Limb (tissue), 2 donors: ENCODE measurements at regions not wholly inside any gene's neighbourhood (a gene's known extent, or its start where the extent isn't known, plus 50 kb on each side); places are given as distances from the start of the nearest gene placed in this dataset.

ENCODE experiments used
- DNase-seq, 2 donors: peaks; one replicate each; pipeline ENCODE4 v3.0.0-alpha.2; 2016; ENCODE audit errors: extremely low spot score in 2 of 2

GRCh38 chr2:138175066-138175465 is 210.8 kb downstream of the HNMT start:
- DNase-seq = no peak

- DNase-seq = no peak
Observed at GRCh38 chr2:138176862-138177439, 212.7 kb downstream of the HNMT start.

DNA sequence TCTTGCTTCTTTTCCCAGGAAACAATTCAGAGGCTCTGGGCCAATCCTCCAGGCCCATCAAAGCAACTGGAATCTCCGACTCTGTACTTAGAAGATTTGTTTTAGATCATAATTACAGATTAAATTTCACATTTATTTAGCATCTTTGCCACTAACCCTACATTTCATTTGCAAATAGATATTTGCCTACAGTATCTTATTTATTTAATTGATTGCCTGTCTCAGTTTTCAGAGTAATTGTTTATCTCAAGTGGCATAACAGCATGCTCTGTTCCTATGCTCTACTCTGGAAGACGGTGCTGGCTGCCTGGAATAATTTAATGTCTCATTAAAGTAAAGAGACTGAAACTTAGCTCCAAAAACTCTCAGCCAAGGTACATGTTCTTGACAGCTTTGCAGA is 213.4 kb downstream of the HNMT start:
- no peak for DNase-seq

- DNase-seq = no peak
Observed at GRCh38 chr2:138180692-138181386, 216.6 kb downstream of the HNMT start.

- peak in 1 of 2 donors; percentile 6 for DNase-seq
Observed at GRCh38 chr2:138182250-138182936, 218.1 kb downstream of the HNMT start.

DNA sequence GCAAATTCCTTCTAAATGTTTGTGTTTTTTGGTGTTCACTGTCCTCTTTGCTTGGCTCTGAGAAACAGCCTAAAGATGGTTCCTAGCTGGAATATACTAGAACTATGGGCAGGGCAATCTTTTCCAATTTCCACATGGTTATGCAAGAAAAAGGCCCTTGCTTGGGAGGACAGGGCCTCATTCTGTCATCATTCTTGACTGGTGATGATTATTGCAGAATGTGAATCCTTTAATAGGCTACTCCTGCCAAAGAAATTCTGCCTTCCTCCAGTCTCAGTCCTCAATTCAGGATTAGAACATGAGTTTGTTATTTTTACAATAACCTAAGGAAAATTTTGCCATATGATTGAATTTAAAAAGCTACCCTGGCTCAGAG is 218.7 kb downstream of the HNMT start:
- peak in 1 of 2 donors; percentile 21 for DNase-seq

DNA sequence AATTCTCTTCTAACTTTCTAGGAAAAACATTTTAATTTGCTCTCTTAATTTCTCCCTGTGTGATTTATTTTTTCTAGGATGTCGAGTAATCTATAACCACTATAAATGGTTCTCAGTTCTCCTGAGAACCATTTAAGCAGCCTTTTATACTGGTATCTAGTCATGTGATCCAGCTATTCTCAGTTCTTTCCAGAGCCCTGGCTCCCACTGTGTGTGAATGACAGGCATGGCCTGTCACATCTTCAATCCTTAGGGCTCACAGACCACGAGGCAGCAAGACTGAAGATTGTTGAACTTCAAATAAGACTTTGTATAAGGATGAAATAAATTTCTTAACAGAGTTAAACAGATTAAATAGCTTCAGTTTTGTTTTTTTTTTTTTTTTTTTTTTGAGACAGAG is 219.4 kb downstream of the HNMT start:
- DNase-seq = no peak

GRCh38 chr2:138184428-138184827 is 220.2 kb downstream of the HNMT start:
- no peak for DNase-seq

DNA sequence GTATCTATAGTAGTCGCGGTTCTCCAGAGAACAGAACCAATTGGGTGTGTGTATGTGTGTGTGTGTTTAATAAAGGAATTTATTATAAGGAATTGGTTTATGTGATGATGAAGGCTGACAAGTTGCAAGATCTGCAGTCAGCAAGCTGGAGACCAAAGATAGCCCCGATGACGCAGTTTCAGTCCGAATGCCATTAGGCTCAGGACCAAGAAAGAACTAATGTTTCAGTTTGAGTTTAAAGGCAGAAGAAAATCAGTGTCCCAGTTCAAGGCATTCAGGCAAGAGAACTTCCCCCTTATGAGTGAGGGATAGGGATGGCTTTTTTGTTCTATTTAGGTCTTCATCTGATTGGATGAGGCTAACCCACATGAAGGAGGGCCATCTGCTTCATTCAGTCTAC is 221.6 kb downstream of the HNMT start:
- no peak for DNase-seq

- no peak for DNase-seq
Observed at GRCh38 chr2:138187221-138187620, 222.9 kb downstream of the HNMT start.

- DNase-seq = no peak
Observed at GRCh38 chr2:138190999-138191398, 226.7 kb downstream of the HNMT start.

DNA sequence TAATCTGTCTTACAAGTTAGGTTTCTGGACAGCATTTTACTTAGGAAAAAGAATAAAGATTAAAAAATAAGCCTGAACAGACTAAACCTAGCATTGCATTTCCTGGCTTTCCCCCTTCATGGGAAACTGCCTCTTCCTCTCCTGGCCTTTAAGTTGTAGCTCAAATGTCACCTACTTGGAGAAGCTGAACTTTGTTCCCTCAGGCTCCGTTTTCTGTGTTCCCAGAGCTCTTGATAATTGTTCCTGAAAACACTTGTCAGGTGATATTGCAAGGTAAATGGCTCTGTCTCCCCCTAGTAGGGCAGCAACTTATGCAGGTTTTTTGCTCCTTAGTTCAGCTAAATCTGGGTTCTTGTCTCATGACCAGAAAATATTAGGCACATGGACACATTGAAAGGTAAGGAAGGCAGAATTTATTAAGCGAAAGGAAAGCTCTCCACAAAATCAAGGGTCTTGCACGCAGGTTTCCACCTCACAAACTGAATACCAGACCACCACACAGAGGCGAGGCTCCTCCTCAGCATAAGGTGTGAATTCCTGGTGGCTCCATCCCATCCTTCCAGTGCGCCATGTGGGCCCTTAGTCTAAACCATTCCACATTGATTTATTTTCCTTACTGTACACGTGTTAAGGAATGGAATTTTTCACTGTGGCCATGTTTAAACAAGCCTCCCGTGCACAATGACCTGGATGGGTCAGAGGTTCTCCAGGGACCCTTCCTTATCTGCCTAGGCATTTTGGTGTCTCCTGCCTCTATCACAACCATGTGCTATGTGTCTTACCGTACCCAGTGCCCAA is 229.3 kb downstream of the HNMT start:
- no peak for DNase-seq

DNA sequence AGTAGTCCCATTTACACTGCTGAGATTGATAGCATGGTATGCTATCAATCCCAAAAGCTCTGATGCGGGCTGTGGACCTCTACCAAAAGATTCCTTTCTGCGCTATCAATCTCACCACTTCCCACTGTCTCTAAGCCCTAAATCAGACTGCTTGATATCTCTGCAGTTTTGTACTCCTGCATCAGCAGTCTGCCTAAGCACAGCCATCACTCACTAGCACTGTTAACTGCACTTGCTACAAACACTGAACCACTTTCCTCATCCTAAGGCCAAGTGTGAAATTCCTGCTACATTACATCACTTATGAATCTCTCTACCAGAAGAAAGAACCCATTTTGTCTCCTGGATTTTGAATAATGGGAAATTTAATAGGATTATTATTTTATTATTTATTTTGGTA is 237.0 kb downstream of the HNMT start:
- DNase-seq = no peak

GRCh38 chr2:138202762-138203161 is 238.5 kb downstream of the HNMT start:
- no peak for DNase-seq

GRCh38 chr2:138205281-138205680 is 241.0 kb downstream of the HNMT start:
- no peak for DNase-seq

DNA sequence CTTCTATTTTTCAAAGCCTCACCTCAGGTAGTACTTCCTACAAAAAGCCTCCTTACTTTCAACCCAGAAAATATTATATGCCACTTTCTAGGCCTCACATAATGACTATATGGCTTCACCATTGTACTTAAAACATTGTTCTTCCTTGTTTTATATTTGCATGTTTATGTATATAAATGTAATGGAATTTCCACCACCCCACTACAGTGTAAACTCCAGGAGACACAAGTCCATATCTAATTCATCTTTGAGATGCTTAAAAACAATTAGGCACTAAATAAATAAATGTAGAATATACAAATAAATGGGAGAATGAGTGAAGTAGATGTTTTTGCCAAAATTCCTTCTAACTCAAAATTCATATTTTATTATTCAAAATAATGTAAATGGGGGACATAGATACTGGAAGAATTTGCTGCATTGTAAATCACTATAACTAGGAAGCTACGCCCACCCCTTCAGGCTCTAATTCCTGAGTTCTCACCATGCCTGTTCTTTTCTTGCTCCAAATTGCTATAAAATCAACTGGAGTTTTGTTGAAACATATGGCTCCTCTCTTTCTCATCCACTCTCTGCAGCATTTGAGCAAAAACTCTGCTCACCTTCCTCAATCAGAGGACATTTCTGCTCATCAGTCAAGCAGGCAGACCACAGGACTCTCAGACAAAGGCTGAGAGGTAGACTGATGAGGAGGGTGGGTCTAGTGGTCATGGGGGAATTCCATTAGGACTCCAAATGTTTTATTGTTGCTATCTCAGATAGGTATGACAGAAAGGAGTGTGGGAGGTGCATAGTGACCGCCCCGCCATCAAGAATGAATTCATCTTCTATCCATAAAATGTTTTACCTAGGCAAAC is 243.0 kb downstream of the HNMT start:
- no peak for DNase-seq

GRCh38 chr2:138209009-138209408 is 244.7 kb downstream of the HNMT start:
- no peak for DNase-seq

DNA sequence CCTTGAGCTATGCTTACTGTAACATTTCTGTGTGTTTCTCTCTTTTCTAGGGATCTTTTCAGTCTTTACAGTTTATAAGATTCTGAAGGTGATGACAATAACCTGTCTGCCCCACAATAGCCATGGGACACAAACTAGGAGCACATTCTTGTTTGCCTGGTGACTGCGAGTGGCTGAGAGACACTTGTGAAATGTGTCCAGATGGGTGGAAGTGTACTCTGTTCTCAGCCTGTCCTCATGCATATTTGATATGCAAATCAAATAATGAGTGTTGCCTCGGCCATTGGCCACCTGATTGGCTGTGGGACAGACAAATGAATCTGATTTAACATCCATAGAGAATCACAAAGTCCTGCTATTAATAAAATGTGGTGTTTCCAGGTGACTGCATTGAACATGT is 246.2 kb downstream of the HNMT start:
- DNase-seq = no peak

GRCh38 chr2:138212434-138212833 is 248.2 kb downstream of the HNMT start:
- DNase-seq = no peak

DNA sequence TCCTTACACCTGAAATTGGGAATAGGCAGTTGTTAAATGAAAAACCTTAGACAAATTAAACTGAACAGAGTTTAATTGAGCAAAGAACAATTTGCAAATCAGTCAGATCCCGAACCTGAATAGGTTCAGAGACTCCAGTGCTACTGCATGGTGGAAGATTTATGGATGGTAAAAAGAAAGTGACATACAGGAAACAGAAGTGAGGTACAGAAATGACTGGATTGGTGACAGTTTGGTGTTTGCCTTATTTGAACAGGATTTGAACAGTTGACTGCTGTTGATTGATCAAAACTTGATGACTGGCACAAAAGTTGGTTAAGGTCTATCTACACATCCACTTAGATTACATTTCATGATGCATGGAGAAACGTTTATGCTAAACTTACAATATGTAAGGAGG is 248.8 kb downstream of the HNMT start:
- no peak for DNase-seq

- DNase-seq = no peak
Observed at GRCh38 chr2:138213624-138214023, 249.4 kb downstream of the HNMT start.
